Liver (tissue), 8 donors: ENCODE measurements at regions not wholly inside any gene's neighbourhood (a gene's known extent, or its start where the extent isn't known, plus 50 kb on each side); places are given as distances from the start of the nearest gene placed in this dataset.

ENCODE experiments used
- DNase-seq: peaks from one replicate; pipeline ENCODE4 v3.0.0-alpha.2; 2017; ENCODE audit warnings: low spot score
- H3K27ac ChIP-seq, 2 donors: one replicate each; pipeline ENCODE4 v1.7.0; 2013; ENCODE audit warnings: inconsistent platforms in 2 of 2, low read length in 2 of 2, control low read depth in 1 of 2, low read depth in 1 of 2, mild to moderate bottlenecking in 1 of 2
- H3K27me3 ChIP-seq, 4 donors: one replicate each; pipeline versions ENCODE4 v1.6.1 to v1.7.0; 2013; ENCODE audit warnings: low read length in 3 of 4, inconsistent platforms in 1 of 4, mild to moderate bottlenecking in 1 of 4, moderate library complexity in 1 of 4; ENCODE audit not compliant: control insufficient read depth in 4 of 4, insufficient read depth in 4 of 4
- H3K36me3 ChIP-seq, 4 donors: one replicate each; pipeline versions ENCODE4 v1.6.1 to v1.7.0; 2013; ENCODE audit warnings: low read length in 3 of 4, mild to moderate bottlenecking in 3 of 4, low read depth in 1 of 4, moderate library complexity in 1 of 4; ENCODE audit not compliant: control insufficient read depth in 4 of 4, insufficient read depth in 3 of 4
- H3K4me1 ChIP-seq, 4 donors: one replicate each; pipeline versions ENCODE4 v1.6.1 to v1.7.0; 2013; ENCODE audit warnings: low read length in 3 of 4, mild to moderate bottlenecking in 3 of 4, moderate library complexity in 1 of 4; ENCODE audit not compliant: control insufficient read depth in 4 of 4, insufficient read depth in 4 of 4
- H3K4me3 ChIP-seq, 3 donors: one replicate each; pipeline versions ENCODE4 v1.6.1 to v1.7.0; 2013; ENCODE audit warnings: low read length in 3 of 3, control low read depth in 1 of 3, low read depth in 1 of 3, mild to moderate bottlenecking in 1 of 3
- H3K9ac ChIP-seq, 2 donors: one replicate each; pipeline ENCODE4 v1.7.0; 2013; ENCODE audit warnings: low read length in 2 of 2, mild to moderate bottlenecking in 2 of 2, moderate library complexity in 2 of 2, control low read depth in 1 of 2, low read depth in 1 of 2
- H3K9me3 ChIP-seq, 4 donors: one replicate each; pipeline versions ENCODE4 v1.6.1 to v1.7.0; 2013; ENCODE audit warnings: low read length in 3 of 4; ENCODE audit not compliant: control insufficient read depth in 4 of 4
- EGR1 ChIP-seq, 2 donors: IDR thresholded peaks; 2 replicates each; pipeline ENCODE4 v1.6.1; 2016 to 2018; ENCODE audit warnings: antibody characterized with exemption in 2 of 2, low read depth in 2 of 2
- FOXA1 ChIP-seq: IDR thresholded peaks from 2 replicates; pipeline ENCODE4 v1.6.1; 2016; ENCODE audit warnings: antibody characterized with exemption
- FOXA2 ChIP-seq: IDR thresholded peaks from 2 replicates; pipeline ENCODE4 v1.6.1; 2016; ENCODE audit warnings: antibody characterized with exemption
- GABPA ChIP-seq, 2 donors: IDR thresholded peaks in 1 of 2; conservative IDR thresholded peaks in 1 of 2; 2 replicates each; pipeline ENCODE4 v1.6.1; 2016; ENCODE audit warnings: antibody characterized with exemption in 2 of 2, mild to moderate bottlenecking in 1 of 2, moderate library complexity in 1 of 2
- HNF4A ChIP-seq, 2 donors: conservative IDR thresholded peaks; 2 replicates each; pipeline ENCODE4 v1.6.1; 2016; ENCODE audit warnings: antibody characterized with exemption in 2 of 2, mild to moderate bottlenecking in 2 of 2
- HNF4G ChIP-seq: IDR thresholded peaks from 2 replicates; pipeline ENCODE4 v1.6.1; 2016; ENCODE audit warnings: antibody characterized with exemption
- JUND ChIP-seq, 2 donors: IDR thresholded peaks; 2 replicates each; pipeline ENCODE4 v1.6.1; 2016; ENCODE audit warnings: antibody characterized with exemption in 2 of 2
- MAX ChIP-seq: IDR thresholded peaks from 2 replicates; pipeline ENCODE4 v1.6.1; 2016; ENCODE audit warnings: antibody characterized with exemption
- NR2F2 ChIP-seq: IDR thresholded peaks from 2 replicates; pipeline ENCODE4 v1.6.1; 2016; ENCODE audit warnings: antibody characterized with exemption
- RXRA ChIP-seq, 2 donors: IDR thresholded peaks; 2 replicates each; pipeline ENCODE4 v1.6.1; 2017 to 2018; ENCODE audit warnings: antibody characterized with exemption in 2 of 2, mild to moderate bottlenecking in 1 of 2
- SP1 ChIP-seq: IDR thresholded peaks from 2 replicates; pipeline ENCODE4 v1.6.1; 2018; ENCODE audit warnings: antibody characterized with exemption, mild to moderate bottlenecking
- TAF1 ChIP-seq: conservative IDR thresholded peaks from 2 replicates; pipeline ENCODE4 v1.6.1; 2016; ENCODE audit warnings: antibody characterized with exemption, mild to moderate bottlenecking
- YY1 ChIP-seq: IDR thresholded peaks from 2 replicates; pipeline ENCODE4 v1.6.1; 2016; ENCODE audit warnings: antibody characterized with exemption, mild to moderate bottlenecking
- WGBS: extraction: QIAGEN DNeasy Blood & Tissue Kit; methylation state at CpG from one replicate; pipeline ENCODE4 v1.1.7; 2013; 5-methylcytosine and 5-hydroxymethylcytosine counted together
- TF ChIP-seq, protein P1 (sequence below): IDR thresholded peaks from 2 replicates; pipeline ENCODE4 v1.6.1; 2016; ENCODE audit warnings: antibody characterized with exemption
- TF ChIP-seq, protein P2 (sequence below): fragments of 150-350 bp; IDR thresholded peaks from 2 replicates; pipeline ENCODE4 v1.5.1; 2017; ENCODE audit warnings: improper control_type of control experiment, low read depth, low read length; ENCODE audit not compliant: missing input control
- TF ChIP-seq, protein P3 (sequence below): IDR thresholded peaks from 2 replicates; pipeline ENCODE4 v1.6.1; 2016; ENCODE audit warnings: antibody characterized with exemption, mild to moderate bottlenecking
- TF ChIP-seq, protein P4 (sequence below): IDR thresholded peaks from 2 replicates; pipeline ENCODE4 v1.6.1; 2016; ENCODE audit warnings: antibody characterized with exemption
- donor health status: healthy.
- donor health status: healthy.
- donor health status: healthy.
- donor health status: healthy.
- donor health status: healthy.

GRCh38 chr15:92266796-92267685, 126.6 kb upstream of the ST8SIA2 start:
- TF ChIP-seq, protein P1, sequence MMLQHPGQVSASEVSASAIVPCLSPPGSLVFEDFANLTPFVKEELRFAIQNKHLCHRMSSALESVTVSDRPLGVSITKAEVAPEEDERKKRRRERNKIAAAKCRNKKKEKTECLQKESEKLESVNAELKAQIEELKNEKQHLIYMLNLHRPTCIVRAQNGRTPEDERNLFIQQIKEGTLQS: no peak
- TF ChIP-seq HNF4G (no peak), MAX (no peak), HNF4A (conservative IDR thresholded peaks at IDR 0.05) (no peak), TAF1 (no peak), FOXA2 (no peak), RXRA (IDR thresholded peaks at IDR 0.05) (no peak), GABPA (IDR thresholded peaks at IDR 0.05 in 1 of 2, conservative IDR thresholded peaks at IDR 0.05 in 1 of 2) (no peak), EGR1 (IDR thresholded peaks at IDR 0.05; ENCODE audit: low read depth in 2 of 2) (no peak)
- TF ChIP-seq, protein P2, sequence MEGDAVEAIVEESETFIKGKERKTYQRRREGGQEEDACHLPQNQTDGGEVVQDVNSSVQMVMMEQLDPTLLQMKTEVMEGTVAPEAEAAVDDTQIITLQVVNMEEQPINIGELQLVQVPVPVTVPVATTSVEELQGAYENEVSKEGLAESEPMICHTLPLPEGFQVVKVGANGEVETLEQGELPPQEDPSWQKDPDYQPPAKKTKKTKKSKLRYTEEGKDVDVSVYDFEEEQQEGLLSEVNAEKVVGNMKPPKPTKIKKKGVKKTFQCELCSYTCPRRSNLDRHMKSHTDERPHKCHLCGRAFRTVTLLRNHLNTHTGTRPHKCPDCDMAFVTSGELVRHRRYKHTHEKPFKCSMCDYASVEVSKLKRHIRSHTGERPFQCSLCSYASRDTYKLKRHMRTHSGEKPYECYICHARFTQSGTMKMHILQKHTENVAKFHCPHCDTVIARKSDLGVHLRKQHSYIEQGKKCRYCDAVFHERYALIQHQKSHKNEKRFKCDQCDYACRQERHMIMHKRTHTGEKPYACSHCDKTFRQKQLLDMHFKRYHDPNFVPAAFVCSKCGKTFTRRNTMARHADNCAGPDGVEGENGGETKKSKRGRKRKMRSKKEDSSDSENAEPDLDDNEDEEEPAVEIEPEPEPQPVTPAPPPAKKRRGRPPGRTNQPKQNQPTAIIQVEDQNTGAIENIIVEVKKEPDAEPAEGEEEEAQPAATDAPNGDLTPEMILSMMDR: no peak
- 59% methylated on average over 14 of the region's 14 CpGs for WGBS
- H3K36me3 ChIP-seq: no peaks in the 10 kb centered on the region

DNA sequence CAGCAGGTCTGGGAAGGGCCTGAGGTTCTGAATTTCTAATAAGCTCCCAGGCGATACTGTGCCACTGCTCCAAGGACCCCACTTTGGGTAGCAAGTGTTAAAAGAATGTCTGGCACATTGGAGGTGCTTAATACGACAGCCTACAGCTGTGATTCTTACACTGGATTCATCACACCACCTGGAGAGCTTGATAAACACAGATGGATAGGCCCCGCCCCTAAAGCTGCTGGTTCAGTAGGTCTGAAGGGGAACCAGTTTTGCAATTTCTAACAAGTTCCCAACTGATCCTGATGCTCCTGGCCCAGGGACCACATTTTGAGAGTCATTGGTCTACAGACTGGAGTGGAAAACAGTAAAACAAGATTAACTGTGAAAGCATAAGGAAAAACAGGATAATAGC, 124.8 kb upstream of the ST8SIA2 start:
- H3K4me1 ChIP-seq: no peaks in the 10 kb centered on the region
- H3K27ac ChIP-seq: no peak overlapping the region
- 64% methylated on average over 3 of the region's 3 CpGs for WGBS
- H3K27me3 ChIP-seq: no peaks in the 10 kb centered on the region
- no peak overlapping the region for H3K4me3 ChIP-seq
- DNase-seq: no peak
- no peaks in the 10 kb centered on the region for H3K36me3 ChIP-seq
- no peaks in the 10 kb centered on the region for H3K9me3 ChIP-seq
- no peak overlapping the region for H3K9ac ChIP-seq
- TF ChIP-seq, protein P3, sequence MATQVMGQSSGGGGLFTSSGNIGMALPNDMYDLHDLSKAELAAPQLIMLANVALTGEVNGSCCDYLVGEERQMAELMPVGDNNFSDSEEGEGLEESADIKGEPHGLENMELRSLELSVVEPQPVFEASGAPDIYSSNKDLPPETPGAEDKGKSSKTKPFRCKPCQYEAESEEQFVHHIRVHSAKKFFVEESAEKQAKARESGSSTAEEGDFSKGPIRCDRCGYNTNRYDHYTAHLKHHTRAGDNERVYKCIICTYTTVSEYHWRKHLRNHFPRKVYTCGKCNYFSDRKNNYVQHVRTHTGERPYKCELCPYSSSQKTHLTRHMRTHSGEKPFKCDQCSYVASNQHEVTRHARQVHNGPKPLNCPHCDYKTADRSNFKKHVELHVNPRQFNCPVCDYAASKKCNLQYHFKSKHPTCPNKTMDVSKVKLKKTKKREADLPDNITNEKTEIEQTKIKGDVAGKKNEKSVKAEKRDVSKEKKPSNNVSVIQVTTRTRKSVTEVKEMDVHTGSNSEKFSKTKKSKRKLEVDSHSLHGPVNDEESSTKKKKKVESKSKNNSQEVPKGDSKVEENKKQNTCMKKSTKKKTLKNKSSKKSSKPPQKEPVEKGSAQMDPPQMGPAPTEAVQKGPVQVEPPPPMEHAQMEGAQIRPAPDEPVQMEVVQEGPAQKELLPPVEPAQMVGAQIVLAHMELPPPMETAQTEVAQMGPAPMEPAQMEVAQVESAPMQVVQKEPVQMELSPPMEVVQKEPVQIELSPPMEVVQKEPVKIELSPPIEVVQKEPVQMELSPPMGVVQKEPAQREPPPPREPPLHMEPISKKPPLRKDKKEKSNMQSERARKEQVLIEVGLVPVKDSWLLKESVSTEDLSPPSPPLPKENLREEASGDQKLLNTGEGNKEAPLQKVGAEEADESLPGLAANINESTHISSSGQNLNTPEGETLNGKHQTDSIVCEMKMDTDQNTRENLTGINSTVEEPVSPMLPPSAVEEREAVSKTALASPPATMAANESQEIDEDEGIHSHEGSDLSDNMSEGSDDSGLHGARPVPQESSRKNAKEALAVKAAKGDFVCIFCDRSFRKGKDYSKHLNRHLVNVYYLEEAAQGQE: no peak
- TF ChIP-seq, protein P4, sequence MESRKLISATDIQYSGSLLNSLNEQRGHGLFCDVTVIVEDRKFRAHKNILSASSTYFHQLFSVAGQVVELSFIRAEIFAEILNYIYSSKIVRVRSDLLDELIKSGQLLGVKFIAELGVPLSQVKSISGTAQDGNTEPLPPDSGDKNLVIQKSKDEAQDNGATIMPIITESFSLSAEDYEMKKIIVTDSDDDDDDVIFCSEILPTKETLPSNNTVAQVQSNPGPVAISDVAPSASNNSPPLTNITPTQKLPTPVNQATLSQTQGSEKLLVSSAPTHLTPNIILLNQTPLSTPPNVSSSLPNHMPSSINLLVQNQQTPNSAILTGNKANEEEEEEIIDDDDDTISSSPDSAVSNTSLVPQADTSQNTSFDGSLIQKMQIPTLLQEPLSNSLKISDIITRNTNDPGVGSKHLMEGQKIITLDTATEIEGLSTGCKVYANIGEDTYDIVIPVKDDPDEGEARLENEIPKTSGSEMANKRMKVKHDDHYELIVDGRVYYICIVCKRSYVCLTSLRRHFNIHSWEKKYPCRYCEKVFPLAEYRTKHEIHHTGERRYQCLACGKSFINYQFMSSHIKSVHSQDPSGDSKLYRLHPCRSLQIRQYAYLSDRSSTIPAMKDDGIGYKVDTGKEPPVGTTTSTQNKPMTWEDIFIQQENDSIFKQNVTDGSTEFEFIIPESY: no peak
- TF ChIP-seq EGR1 (IDR thresholded peaks at IDR 0.05; ENCODE audit: low read depth in 2 of 2): no peak
- no peak for TF ChIP-seq YY1
- no peak for TF ChIP-seq RXRA (IDR thresholded peaks at IDR 0.05)
- no peak for TF ChIP-seq FOXA2
- no peak for TF ChIP-seq SP1
- no peak for TF ChIP-seq NR2F2
- no peak for TF ChIP-seq GABPA (IDR thresholded peaks at IDR 0.05 in 1 of 2, conservative IDR thresholded peaks at IDR 0.05 in 1 of 2)
- no peak for TF ChIP-seq JUND (IDR thresholded peaks at IDR 0.05)
- no peak for TF ChIP-seq TAF1
- no peak for TF ChIP-seq MAX
- TF ChIP-seq, protein P1: no peak
- TF ChIP-seq FOXA1: no peak
- TF ChIP-seq, protein P2: no peak
- no peak for TF ChIP-seq HNF4A (conservative IDR thresholded peaks at IDR 0.05)
- TF ChIP-seq HNF4G: no peak

More at GRCh38 chr15:92266796-92267685, 126.6 kb upstream of the ST8SIA2 start:
- no peak overlapping the region for H3K9ac ChIP-seq
- H3K27ac ChIP-seq: no peak overlapping the region
- no peaks in the 10 kb centered on the region for H3K9me3 ChIP-seq
- no peaks in the 10 kb centered on the region for H3K4me1 ChIP-seq
- no peak for DNase-seq
- H3K4me3 ChIP-seq: no peak overlapping the region
- H3K27me3 ChIP-seq: no peaks in the 10 kb centered on the region
